HCT116 (cell line): ENCODE measurements at regions not wholly inside any gene's neighbourhood (a gene's known extent, or its start where the extent isn't known, plus 50 kb on each side); places are given as distances from the start of the nearest gene placed in this dataset.

Experiments used
- CBX3 ChIP-seq: IDR thresholded peaks from 2 replicates; pipeline ENCODE4 v1.6.1; 2012; ENCODE audit warnings: low read depth
- CTCF ChIP-seq, 3 experiments: fragments of 200-600 bp in 1 of 3; sonication (generic) in 1 of 3; IDR thresholded peaks in 2 of 3; conservative IDR thresholded peaks in 1 of 3; 2 replicates each; pipeline ENCODE4 v1.5.1; 2012 to 2017; ENCODE audit warnings: low read depth in 2 of 3, low read length in 2 of 3, antibody characterized with exemption in 1 of 3, borderline replicate concordance in 1 of 3, control low read depth in 1 of 3, mild to moderate bottlenecking in 1 of 3, mixed read lengths in 1 of 3, mixed run types in 1 of 3, moderate library complexity in 1 of 3; ENCODE audit not compliant: insufficient read depth in 1 of 3
- ELF1 ChIP-seq: IDR thresholded peaks from 2 replicates; pipeline ENCODE4 v1.6.1; 2012; ENCODE audit warnings: low read depth, borderline replicate concordance
- EZH2 ChIP-seq: fragments of 200-600 bp; sonication (generic); IDR thresholded peaks from 2 replicates; pipeline ENCODE4 v1.6.1; 2017; ENCODE audit warnings: antibody characterized with exemption, mixed run types
- EZH2phosphoT487 ChIP-seq: fragments of 200-600 bp; IDR thresholded peaks from 2 replicates; pipeline ENCODE4 v1.6.1; 2018; ENCODE audit warnings: antibody characterized with exemption, borderline replicate concordance
- MAX ChIP-seq: IDR thresholded peaks from 2 replicates; pipeline ENCODE4 v1.6.1; 2012
- POLR2A ChIP-seq: IDR thresholded peaks from 2 replicates; pipeline ENCODE4 v1.7.0; 2011; ENCODE audit warnings: borderline replicate concordance; ENCODE audit not compliant: insufficient read depth, insufficient read length; ENCODE audit errors: extremely low read depth
- POLR2AphosphoS5 ChIP-seq: IDR thresholded peaks from 2 replicates; pipeline ENCODE4 v1.6.1; 2011; ENCODE audit warnings: mild to moderate bottlenecking, low read depth, low read length, moderate library complexity
- RAD21 ChIP-seq: IDR thresholded peaks from 2 replicates; pipeline ENCODE4 v1.6.1; 2012; ENCODE audit warnings: low read depth, mild to moderate bottlenecking
- REST ChIP-seq: IDR thresholded peaks from 2 replicates; pipeline ENCODE4 v1.6.1; 2012; ENCODE audit warnings: low read depth
- ZBTB33 ChIP-seq: IDR thresholded peaks from 2 replicates; pipeline ENCODE4 v1.6.1; 2011; ENCODE audit warnings: mild to moderate bottlenecking, low read length, moderate library complexity; ENCODE audit not compliant: insufficient replicate concordance; ENCODE audit errors: extremely low read depth

- TF ChIP-seq CBX3 = no peak
- no peak for TF ChIP-seq CTCF (IDR thresholded peaks at IDR 0.05 in 2 of 3, conservative IDR thresholded peaks at IDR 0.05 in 1 of 3; ENCODE audit: borderline replicate concordance in 1 of 3, insufficient read depth in 1 of 3, low read depth in 2 of 3, low read length in 2 of 3)
- TF ChIP-seq POLR2A = no peak
- TF ChIP-seq POLR2AphosphoS5 = no peak
- TF ChIP-seq REST = no peak
- no peak for TF ChIP-seq MAX
- no peak for TF ChIP-seq ZBTB33
- TF ChIP-seq ELF1 = no peak
- TF ChIP-seq EZH2 = no peak
- TF ChIP-seq EZH2phosphoT487 = no peak
- TF ChIP-seq RAD21 = no peak
Observed at GRCh38 chr14:106507354-106507753, 981.0 kb downstream of the TMEM121 start.
